Activated CD4-positive, alpha-beta T cell treated with anti-CD3 and anti-CD28 coated beads for 48 hours (primary cell): ENCODE measurements at regions not wholly inside any gene's neighbourhood (a gene's known extent, or its start where the extent isn't known, plus 50 kb on each side); places are given as distances from the start of the nearest gene placed in this dataset.
"Not testable (repeated sequence)": the region's sequence is repeated elsewhere in the genome, so short reads cannot be mapped to it uniquely, and the experiment has no call there.

ENCODE experiments used
- DNase-seq: peaks from one replicate; pipeline ENCODE4 v3.0.0-alpha.2; 2020

DNA sequence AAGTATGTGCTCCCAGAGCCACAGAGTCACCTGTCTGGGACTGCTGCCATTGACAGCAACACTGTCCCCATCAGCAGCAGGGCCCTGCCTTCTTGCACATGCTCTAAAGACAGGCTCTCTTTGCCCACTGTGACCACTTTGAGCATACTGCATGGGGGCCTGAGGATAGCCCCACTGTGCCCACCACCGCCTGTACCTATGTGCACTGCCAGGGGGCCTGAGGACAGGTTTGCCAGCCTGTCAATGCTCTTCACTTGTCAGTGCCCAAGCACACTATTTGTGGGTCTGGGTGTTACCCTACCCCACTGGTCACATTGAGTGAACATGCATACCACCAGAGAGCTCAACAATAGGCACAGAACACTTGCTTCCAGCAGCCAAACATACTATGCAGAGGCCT lies 1137.0 kb upstream of the FANCL start:
- DNase-seq = no peak

DNA sequence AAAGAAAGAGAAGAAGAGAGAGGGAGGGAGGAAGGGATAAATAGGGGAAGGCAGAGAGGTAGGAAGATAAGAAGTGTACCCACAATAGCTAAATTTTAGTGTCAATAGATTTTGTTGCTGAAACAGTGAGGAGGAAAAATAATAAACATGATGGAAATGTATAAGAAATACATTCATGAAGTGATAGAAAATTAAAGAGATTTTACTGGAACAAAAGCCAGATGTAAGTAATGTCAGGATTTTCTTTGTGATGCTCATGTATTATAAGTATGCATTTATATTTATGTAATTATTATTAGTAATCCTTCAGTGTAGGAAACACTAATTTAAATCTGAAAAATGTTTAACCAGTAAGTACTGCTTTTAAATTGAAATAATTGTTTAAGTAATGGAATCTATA lies 1125.2 kb upstream of the FANCL start:
- no peak for DNase-seq

DNA sequence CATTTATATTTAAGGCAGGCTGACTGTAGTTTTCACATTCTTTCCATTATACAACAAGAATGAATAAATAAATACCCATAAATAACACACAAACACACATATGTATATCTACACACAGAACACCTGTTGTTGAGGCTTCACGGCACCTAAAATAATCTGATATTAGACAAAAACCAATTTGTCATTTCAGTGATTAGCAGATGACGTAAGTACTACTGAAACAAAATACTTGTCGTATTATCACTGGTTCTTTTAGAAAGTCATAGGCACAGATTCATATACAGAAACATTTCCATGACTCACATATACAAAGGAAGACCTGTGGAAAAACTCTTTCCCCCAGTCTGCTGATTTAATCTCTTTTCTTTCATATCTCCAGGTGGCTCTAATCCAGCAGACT lies 1113.4 kb upstream of the FANCL start:
- no peak for DNase-seq

DNA sequence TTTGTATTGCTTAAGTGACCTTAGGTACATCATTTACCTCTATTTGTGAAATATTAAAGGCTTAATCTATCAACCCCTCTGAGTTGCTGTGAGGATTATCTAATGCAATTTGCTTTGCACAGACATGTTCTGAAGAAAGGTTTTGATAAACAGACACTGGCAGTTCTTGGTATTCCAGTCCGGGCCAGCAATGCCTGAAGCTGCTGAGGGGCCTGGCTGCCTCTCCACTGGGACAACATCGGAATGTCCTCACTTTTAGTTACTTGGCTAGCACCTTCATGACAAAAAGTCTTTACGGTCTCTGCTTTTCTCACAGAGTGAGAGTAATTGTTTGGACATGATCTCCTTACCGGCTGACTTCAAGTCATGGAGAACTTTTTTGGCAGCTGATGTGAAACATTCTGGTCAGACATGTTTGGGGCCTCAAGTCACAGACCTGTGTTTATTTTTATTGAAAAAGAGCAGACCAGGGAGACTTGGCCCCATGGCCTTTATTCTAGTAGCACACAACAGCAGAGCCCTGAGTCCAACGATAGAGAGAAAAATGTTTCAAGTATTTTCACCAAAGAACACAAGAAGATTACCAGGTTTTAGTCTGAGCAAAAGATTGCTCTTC lies 1112.3 kb upstream of the FANCL start:
- DNase-seq = no peak

DNA sequence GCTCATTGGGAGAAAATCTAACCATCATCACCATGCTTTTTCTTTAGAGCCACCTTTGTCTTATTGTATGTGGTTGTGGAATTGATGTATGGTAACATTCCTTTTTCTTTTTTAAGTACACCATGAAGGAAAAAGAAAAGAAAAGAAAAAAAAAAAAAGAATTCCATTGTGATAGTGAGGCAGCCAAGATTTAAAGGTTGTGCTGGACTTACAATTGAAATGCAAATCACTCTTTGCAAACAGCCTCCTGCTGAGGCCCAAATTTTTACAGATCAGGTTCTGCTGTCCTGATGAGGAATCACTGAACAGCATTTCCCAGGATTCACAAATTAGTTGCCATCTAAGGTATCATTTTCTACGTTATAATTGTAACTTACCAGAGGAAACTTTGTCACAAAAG lies 1101.0 kb upstream of the FANCL start:
- DNase-seq = no peak

DNA sequence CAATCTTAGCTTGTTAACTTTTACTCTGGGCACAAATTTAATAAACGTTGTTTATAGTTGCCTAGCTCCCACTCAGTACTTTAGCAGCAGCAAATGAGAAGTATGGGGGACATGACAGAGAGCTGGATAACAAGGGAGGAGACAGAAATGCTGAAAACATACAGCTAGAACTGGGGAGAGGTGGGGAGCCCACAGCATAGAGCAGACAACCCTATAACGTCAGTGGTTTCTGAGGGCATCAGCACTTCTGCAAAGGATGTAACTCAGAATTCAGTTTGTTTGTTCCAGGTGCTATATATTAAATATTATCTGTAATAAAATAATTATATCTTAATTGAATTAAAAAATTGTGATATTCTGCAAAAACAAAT lies 1098.7 kb upstream of the FANCL start:
- no peak for DNase-seq

DNA sequence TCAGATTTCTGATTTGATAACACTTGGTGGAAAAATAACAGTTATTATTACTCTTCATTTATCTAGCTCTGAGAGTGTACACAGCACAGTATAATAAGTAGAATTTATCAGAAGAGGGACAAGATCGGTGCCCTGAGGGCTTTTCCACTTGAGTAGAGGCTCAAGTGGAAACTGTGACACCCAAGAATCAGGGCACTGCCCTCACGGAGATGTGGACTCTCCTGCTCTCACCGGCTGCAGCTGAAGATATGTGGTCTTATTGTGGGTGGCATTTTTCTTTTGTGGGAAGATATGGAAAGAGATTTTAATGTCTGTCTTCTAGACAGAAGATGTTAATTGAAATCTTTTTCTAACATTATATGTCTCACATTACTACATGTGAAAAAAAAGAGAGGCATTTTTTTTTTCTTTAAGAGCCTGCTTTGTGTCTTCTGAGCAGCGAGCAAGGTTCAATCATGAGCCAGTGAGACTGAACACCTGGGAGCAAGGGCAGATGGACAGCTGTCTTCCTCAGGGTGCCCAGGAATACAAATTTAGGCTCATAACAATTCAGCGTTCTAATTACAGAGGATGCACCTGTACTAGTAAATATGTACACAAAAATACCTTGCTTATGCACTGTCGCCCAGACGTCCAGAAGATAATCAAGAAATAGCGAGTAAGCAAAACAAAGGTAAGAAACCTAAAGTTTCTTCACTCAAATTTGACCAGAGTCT lies 1098.2 kb upstream of the FANCL start:
- DNase-seq = no peak

DNA sequence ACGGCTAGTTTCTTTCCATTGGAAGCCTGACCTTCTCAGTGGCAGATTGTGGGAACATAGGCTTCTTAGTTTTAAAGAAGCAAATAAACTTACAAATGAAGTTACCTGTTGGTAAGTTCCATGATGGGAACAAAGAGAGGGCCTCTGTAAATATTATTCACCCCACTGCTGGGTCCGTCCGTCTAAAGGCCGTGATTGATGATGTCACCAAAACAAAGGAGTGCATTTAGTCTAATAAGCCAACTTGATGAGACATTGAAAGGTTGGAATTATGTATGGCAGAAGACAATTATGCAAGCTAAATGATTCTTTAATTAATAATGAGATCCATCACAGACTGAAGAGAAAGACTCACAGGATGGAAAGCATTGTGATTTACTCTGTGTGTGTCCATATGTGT lies 1091.9 kb upstream of the FANCL start:
- no peak for DNase-seq

DNA sequence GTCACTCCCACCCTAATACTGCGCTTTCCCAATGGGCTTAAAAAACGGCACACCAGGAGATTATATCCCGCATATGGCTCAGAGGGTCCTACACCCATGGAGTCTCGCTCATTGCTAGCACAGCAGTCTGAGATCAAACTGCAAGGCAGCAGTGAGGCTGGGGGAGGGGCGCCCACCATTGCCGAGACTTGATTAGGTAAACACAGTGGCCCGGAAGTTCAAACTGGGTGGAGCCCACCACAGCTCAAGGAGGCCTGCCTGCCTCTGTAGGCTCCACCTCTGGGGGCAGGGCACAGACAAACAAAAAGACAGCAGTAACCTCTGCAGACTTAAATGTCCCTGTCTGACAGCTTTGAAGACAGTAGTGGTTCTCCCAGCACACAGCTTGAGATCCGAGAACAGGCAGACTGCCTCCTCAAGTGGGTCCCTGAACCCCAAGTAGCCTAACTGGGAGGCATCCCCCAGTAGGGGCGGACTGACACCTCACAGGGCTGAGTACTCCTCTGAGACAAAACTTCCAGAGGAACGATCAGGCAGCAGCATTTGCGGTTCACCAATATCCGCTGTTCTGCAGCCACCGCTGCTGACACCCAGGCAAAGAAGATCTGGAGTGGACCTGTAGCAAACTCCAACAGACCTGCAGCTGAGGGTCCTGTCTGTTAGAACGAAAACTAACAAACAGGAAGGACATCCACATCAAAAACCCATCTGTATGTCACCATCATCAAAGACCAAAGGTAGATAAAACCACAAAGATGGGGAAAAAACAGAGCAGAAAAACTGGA lies 1085.6 kb upstream of the FANCL start:
- DNase-seq = not testable (repeated sequence)

DNA sequence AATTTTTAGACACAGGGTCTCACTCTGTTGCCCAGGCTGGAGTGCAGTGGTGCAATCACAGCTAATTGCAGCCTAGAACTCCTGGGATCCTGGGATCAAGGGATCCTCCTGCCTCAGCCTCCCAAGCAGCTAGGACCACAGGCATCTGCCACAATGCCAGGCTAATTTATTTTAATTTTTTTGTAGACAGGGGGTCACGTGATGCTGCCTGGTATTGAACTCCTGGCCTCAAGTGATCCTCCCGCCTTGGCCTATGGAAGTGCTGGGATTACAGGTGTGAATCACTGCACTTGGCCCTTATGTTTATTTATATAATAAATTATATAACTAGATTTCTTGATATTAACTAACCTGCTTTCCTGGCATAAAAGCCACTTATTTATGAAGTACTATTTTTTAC lies 1081.7 kb upstream of the FANCL start:
- DNase-seq = no peak

DNA sequence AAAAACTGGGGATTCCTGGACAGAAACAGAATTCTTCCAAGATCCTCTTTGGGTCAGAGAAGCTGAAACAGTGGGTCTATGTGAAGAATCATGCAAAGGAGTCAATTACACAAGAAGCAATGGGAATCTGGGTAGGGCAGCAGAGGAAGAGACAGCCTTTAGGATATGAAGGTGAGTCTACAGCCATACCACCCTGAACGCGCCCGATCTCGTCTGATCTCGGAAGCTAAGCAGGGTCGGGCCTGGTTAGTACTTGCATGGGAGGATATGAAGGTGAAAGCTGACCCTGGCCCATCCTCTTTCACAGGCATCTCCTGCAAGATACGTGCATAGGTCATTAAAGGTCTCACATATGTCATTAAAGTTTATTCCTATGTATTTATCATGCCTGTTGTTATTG lies 1080.9 kb upstream of the FANCL start:
- DNase-seq = no peak

DNA sequence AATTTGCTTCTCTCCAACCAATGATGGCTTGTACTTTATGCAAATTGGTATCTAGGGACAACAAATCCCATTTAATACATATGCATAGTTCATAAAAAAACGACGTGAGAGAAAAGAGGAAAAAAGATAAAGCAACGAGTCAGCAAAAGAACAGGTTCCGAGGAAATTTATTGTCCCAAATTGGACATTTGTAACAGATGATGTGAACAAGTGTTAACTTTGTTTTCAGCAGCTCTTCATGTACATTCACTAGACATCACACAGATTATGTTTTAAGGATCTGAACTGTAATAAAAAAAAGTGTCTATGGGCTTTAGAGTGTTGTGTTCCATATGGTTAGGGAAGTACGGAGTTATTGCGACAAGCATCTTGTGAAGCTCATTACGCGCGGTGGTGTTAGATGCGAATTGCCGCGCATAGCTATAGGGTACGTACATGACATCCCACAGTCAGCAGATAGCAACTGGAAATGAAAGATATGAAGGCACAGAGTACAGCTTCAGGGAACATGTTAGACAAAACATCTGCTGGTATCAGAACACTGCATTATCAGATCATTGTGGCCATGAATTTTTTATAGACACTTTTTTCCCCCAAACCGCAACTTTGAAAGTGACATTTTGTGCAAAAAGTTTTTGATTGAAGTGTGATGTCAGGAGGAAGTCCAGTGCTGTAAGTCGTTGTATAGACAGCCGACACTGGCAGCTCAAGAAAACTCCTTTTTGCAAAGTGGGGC lies 1073.1 kb upstream of the FANCL start:
- no peak for DNase-seq

DNA sequence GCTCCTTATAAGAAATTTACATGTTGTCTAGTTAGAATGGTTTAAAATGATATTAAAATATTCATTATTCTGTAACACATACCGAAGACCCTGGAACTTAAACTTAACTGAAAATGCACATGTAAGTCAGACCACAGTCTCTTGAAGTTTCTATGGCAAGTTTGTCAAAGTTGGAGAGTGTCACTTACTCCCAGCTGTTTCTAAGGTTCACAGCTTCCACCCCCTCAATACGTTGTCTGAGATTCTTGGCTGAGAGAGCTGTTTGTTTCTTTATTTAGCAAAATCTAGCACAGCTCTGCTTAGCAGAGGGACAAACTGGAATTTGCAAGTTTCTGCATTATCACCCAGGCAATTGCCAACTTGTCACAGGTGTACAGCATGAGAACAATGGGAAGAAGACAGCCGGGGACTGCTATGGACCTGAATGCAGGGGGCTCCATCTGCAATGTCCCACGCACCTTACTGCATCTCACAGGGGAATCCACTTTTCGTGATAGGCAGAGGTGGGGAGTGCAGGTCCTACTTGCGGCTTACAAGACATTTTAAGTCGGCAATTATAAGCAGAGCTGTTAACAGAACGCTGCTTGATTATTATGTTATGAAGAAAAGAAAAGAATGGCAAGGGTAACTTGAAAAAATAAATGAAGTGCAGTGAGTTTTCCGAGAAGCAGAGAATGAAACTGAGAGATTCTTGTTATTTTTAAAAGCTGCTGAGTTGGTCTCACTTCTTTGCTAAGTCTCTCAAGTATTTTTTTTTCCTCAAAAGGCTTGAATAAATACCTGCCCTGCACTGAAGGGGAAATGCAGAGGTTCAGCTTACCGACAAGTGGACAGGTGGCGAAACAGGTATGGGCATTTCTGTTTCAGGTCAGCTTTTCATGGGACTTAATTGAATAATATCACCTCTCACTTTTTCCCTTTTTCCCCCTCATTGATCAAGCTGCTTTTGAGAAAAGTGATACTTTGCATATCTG lies 1072.1 kb upstream of the FANCL start:
- no peak for DNase-seq

DNA sequence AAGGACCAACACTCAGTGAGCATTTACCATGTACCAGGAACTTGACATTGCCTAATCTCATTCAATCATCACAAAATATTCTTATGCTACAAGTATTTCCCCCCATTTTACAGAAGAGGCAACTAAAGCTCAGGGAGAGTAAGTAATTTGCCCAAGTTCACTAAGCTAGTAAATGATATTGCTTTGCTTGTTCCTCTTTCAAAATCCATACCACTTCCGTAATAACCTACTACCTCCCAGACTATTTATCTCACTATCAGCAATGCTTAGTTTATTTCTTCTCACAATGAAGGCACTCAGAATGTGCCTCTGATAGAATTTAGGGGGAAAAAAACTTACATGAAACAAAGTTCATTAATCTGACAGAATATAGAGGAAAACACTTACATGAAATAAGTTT lies 1070.9 kb upstream of the FANCL start:
- DNase-seq = no peak

DNA sequence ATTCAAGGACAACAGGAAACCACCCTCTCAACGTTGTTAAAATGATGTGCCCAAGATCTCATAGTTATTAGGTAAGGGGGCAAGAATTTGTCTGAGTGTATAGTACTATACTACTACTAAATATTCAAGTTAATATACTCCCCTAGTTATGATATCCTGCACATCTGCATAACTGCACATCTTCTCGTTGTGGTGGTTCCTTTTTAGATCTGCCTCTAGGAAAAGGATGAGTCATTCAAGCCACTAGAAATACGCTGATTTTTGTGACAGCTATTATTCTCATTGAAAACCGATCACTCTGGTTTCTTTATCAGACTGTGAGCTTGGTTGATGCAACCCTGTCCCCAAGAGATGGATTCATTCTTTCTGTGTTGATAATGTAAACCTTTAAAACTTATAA lies 1067.0 kb upstream of the FANCL start:
- DNase-seq = no peak

DNA sequence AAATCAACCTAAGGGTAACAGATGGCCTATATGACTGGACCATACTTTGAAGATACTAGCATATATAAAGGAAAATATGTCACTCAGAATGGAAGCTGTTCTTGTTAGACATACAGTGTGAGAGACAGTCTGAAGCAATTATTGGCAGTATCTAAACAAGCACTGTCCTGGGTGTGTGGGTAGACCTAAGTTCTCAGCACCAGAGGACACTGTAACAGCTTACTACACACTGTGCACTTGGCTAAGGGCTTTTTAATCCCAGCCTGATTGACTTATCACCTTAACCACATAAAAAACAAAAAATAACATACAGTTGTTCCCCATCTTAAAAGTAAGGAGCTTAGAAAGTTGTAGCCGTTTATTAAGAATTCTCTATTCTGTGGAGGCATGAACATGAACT lies 1066.1 kb upstream of the FANCL start:
- DNase-seq = no peak

DNA sequence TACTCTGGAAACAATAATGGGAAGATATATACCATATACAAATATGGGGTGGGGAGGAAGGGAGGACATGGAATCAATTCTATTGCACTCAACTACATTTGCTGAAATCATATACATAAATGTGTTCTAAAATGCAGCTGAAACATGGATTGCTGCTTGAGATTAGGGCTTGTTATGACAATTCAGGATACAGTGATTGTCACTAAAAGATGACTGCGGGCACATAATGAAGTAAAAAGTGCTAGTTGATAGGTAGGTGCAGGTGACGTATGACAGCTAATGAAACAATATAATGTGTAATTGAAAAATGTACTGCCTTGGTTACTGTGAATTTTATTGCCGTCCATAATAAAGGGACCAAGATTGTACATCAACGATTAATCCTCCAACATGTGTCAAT lies 1062.1 kb upstream of the FANCL start:
- no peak for DNase-seq

DNA sequence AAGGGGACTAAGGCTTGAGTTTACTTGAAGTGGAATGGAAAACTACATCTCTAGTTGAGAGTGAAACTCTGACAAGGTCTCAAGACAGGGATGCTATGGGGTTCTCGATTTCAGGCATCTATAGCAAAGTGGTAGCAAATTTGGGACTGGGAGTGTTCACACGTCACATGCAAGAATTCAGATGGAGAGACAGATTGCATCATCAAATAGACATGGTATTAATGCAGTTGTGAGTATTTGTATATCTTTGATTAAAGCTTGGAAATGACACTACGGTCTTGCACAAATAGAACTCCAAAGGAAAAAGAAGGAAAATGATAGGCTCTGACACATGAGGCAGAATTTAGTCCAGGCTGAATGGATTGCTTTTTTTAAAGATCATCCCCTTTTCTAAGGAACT lies 1061.6 kb upstream of the FANCL start:
- DNase-seq = no peak

DNA sequence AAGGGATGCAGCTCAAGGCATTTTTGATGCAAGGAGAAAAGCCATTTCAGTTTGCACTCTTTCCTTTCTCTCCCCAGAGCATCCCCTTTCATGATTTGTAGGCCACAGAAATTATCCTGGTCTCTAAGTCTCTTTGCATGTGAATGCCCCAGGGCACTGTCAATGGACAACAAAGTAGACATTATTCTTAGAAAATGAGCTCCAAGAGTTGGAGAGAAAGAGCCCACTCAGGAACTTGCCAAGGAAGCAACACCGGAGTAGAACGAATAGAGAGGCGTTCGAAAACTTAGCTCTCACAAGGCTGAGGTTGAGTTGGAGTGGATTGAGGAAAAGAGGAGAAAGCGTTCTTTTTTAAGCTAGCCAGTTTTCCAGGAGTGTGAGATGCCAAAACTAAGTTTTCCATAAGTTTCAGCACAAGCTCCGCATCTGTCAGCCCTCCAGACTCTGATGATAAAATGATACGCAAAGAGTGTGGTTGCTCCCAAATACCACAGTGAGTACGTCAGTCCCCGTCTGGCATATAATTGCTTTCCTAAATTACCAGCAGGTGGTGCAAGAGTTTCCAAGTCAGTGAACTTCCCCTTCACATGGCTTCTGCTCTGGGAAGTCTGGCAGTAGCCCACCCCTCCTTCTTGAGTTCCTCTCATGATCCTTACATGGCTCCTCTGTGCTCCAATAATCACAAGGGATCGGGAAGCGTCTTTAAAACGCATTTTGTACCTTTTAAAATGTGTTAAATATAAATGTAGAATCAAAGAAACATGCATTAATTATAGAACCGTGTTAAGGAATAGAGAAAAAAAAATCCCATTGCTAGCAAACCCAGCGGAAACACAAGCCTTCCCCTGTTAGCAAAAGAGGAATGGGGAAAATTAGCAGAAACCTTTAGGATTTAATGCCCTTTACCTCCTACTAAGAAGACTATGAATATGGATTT lies 1060.6 kb upstream of the FANCL start:
- DNase-seq = peak; percentile 4

DNA sequence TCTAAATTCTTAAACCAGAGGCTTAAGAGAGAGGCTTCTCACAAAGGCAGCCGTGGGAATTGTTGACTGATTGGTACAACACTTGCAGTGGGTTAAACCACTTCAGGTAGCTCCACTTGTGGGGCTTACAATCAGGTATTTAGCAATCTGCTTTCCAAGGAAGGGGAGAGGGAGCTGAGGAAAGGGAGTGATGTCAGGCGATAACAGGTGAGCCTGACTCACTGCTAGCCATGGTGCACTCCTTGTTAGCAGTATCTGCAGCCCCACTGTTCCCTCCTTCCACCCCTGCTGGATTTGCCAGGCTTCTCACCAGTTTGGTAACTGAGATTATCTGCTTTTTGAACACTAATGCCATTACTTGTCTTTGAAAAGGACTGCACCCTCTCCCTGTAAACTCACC lies 1056.7 kb upstream of the FANCL start:
- DNase-seq = no peak

DNA sequence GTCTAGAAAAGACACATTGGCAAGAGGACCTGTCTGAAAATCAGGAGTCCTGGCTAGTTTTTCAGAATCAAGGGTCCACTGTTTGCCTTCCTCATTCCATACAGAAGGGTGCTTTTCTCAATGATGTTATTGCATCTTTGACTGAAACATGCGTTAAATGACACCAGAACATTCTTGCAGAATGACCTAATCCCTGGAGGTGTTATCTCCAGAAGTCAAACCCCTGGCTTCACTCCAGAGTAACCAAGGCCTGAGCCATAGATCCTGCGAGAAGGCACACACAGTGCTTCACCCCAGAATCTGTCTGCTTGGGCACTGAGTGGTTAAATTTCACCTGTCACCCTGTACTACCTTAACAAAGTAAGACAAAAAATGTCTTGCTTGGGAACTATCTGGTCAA lies 1055.2 kb upstream of the FANCL start:
- no peak for DNase-seq
